ENCODE measurements at regions not wholly inside any gene's neighbourhood (a gene's known extent, or its start where the extent isn't known, plus 50 kb on each side); places are given as distances from the start of the nearest gene placed in this dataset.

DNA sequence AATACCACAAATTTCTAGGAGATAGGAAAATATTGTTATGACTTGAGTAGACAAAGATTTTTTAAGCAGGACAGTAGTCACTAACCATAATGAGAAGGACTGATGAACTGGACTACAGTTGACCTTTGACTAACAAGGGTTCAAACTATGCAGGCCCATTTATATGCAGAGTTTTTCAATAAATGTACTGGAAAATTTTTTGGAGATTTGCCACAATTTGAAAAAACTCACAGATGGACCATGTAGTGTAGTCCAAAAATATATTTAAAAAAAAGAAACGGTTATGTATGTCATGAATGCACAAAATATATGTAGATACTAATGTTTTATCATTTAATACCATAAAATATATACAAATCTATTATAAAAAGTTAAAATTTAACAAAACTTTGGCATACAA is 151.8 kb downstream of the LRRN1 start:
- TF ChIP-seq, protein P1, sequence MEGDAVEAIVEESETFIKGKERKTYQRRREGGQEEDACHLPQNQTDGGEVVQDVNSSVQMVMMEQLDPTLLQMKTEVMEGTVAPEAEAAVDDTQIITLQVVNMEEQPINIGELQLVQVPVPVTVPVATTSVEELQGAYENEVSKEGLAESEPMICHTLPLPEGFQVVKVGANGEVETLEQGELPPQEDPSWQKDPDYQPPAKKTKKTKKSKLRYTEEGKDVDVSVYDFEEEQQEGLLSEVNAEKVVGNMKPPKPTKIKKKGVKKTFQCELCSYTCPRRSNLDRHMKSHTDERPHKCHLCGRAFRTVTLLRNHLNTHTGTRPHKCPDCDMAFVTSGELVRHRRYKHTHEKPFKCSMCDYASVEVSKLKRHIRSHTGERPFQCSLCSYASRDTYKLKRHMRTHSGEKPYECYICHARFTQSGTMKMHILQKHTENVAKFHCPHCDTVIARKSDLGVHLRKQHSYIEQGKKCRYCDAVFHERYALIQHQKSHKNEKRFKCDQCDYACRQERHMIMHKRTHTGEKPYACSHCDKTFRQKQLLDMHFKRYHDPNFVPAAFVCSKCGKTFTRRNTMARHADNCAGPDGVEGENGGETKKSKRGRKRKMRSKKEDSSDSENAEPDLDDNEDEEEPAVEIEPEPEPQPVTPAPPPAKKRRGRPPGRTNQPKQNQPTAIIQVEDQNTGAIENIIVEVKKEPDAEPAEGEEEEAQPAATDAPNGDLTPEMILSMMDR (IDR thresholded peaks at IDR 0.05), result no peak
- no peak for TF ChIP-seq POLR2A (IDR thresholded peaks at IDR 0.05)

Measured in right lobe of liver (tissue), 4 donors.